HEK293 (cell line): ENCODE measurements at regions not wholly inside any gene's neighbourhood (a gene's known extent, or its start where the extent isn't known, plus 50 kb on each side); places are given as distances from the start of the nearest gene placed in this dataset.

ENCODE experiments used
- CTCF ChIA-PET: fragments of 350-600 bp; formaldehyde crosslinking; extraction: SDS; loops from one replicate; lab custom pipeline; 2021; ENCODE audit warnings: antibody characterized with exemption; lab: Yijun Ruan, JAX
- POLR2A ChIA-PET: fragments of 300-600 bp; formaldehyde crosslinking; extraction: SDS; loops from one replicate; lab custom pipeline; 2020; ENCODE audit warnings: antibody characterized with exemption, inconsistent platforms; lab: Yijun Ruan, JAX
- H3K27ac ChIP-seq: fragments of 200-500 bp; sonication (Bioruptor generic); 2 replicates; pipeline ENCODE4 v1.5.1; 2014; ENCODE audit warnings: low read depth, low read length, control low read depth, inconsistent platforms; ENCODE audit errors: extremely low read depth
- H3K36me3 ChIP-seq, 2 experiments: fragments of 200-500 bp in 1 of 2; sonication (Bioruptor generic) in 1 of 2; 1 replicate in 1 of 2; 2 replicates in 1 of 2; pipeline ENCODE4 v1.5.1; 2014 to 2017; ENCODE audit warnings: inconsistent platforms in 2 of 2, low read length in 2 of 2; ENCODE audit not compliant: control insufficient read depth in 2 of 2, insufficient read depth in 1 of 2
- H3K4me1 ChIP-seq: fragments of 200-500 bp; sonication (Bioruptor generic); 2 replicates; pipeline ENCODE4 v1.5.1; 2014; ENCODE audit warnings: mild to moderate bottlenecking, low read length, inconsistent platforms; ENCODE audit not compliant: control insufficient read depth, insufficient read depth
- H3K4me3 ChIP-seq: 2 replicates; pipeline ENCODE4 v1.5.1; 2011; ENCODE audit warnings: low read depth, mild to moderate bottlenecking, control low read depth, low read length, moderate library complexity
- H3K9me3 ChIP-seq: fragments of 200-500 bp; sonication (Bioruptor generic); 2 replicates; pipeline ENCODE4 v1.5.1; 2014; ENCODE audit warnings: low read depth, low read length, inconsistent platforms; ENCODE audit not compliant: control insufficient read depth, insufficient read depth
- HOXA7 ChIP-seq: sonication (generic); formaldehyde crosslinking; IDR thresholded peaks from 2 replicates; pipeline ENCODE4 v1.8.1; 2022; ENCODE audit warnings: missing genetic modification reagents, borderline replicate concordance
- IKZF3 ChIP-seq: fragments of 450-650 bp; IDR thresholded peaks from 2 replicates; pipeline ENCODE4 v1.5.0; 2018; ENCODE audit warnings: missing biosample characterization, mild to moderate bottlenecking, missing genetic modification characterization, moderate library complexity
- MEIS1 ChIP-seq: sonication (generic); formaldehyde crosslinking; IDR thresholded peaks from 2 replicates; pipeline ENCODE4 v1.8.1; 2022; ENCODE audit warnings: missing genetic modification reagents, mild to moderate bottlenecking, borderline replicate concordance
- MYNN ChIP-seq: fragments of 450-650 bp; formaldehyde crosslinking; IDR thresholded peaks from 2 replicates; pipeline ENCODE4 v1.5.1; 2016; ENCODE audit warnings: missing biosample characterization, missing genetic modification characterization, borderline replicate concordance
- ZBTB1 ChIP-seq: fragments of 450-650 bp; formaldehyde crosslinking; IDR thresholded peaks from 2 replicates; pipeline ENCODE4 v1.5.1; 2016; ENCODE audit warnings: missing biosample characterization, missing genetic modification characterization
- ZNF140 ChIP-seq: fragments of 450-650 bp; formaldehyde crosslinking; IDR thresholded peaks from 2 replicates; pipeline ENCODE4 v1.5.1; 2016; ENCODE audit warnings: missing biosample characterization, missing genetic modification characterization
- ZNF24 ChIP-seq: fragments of 450-650 bp; formaldehyde crosslinking; IDR thresholded peaks from 2 replicates; pipeline ENCODE4 v1.5.1; 2016; ENCODE audit warnings: missing biosample characterization, missing genetic modification characterization
- ZNF248 ChIP-seq: fragments of 450-650 bp; formaldehyde crosslinking; IDR thresholded peaks from 2 replicates; pipeline ENCODE4 v1.5.1; 2017; ENCODE audit warnings: missing biosample characterization, missing genetic modification characterization
- ZNF366 ChIP-seq: fragments of 450-650 bp; formaldehyde crosslinking; conservative IDR thresholded peaks from 2 replicates; pipeline ENCODE4 v1.5.1; 2016; ENCODE audit warnings: missing biosample characterization, missing genetic modification characterization
- ZNF433 ChIP-seq: fragments of 450-650 bp; formaldehyde crosslinking; IDR thresholded peaks from 2 replicates; pipeline ENCODE4 v1.5.1; 2016; ENCODE audit warnings: missing biosample characterization, missing genetic modification characterization, low read depth
- ZNF585B ChIP-seq: fragments of 450-650 bp; formaldehyde crosslinking; IDR thresholded peaks from 2 replicates; pipeline ENCODE4 v1.5.1; 2016; ENCODE audit warnings: missing biosample characterization, missing genetic modification characterization
- ZNF624 ChIP-seq: fragments of 450-650 bp; formaldehyde crosslinking; IDR thresholded peaks from 2 replicates; pipeline ENCODE4 v1.5.1; 2017; ENCODE audit warnings: missing biosample characterization, missing genetic modification characterization
- ZNF670 ChIP-seq: fragments of 450-650 bp; formaldehyde crosslinking; IDR thresholded peaks from 2 replicates; pipeline ENCODE4 v1.5.1; 2016; ENCODE audit warnings: missing biosample characterization, missing genetic modification characterization, low read depth
- ZNF707 ChIP-seq: fragments of 450-650 bp; formaldehyde crosslinking; IDR thresholded peaks from 2 replicates; pipeline ENCODE4 v1.5.1; 2016; ENCODE audit warnings: missing biosample characterization, missing genetic modification characterization
- ZNF747 ChIP-seq: fragments of 450-650 bp; formaldehyde crosslinking; IDR thresholded peaks from 2 replicates; pipeline ENCODE4 v1.5.1; 2016; ENCODE audit warnings: missing biosample characterization, missing genetic modification characterization
- TF ChIP-seq, protein P1 (sequence below): fragments of 450-650 bp; formaldehyde crosslinking; conservative IDR thresholded peaks from 2 replicates; pipeline ENCODE4 v1.5.1; 2016; ENCODE audit warnings: low read depth, missing biosample characterization, missing genetic modification characterization
- TF ChIP-seq, protein P2 (sequence below): fragments of 450-650 bp; formaldehyde crosslinking; IDR thresholded peaks from 2 replicates; pipeline ENCODE4 v1.5.1; 2017; ENCODE audit warnings: missing biosample characterization, missing genetic modification characterization
- TF ChIP-seq, protein P3 (sequence below): fragments of 450-650 bp; formaldehyde crosslinking; IDR thresholded peaks from 2 replicates; pipeline ENCODE4 v1.5.1; 2016; ENCODE audit warnings: missing biosample characterization, missing genetic modification characterization
- TF ChIP-seq, protein P4 (sequence below): sonication (generic); formaldehyde crosslinking; IDR thresholded peaks from 2 replicates; pipeline ENCODE4 v1.8.1; 2022; ENCODE audit warnings: mild to moderate bottlenecking, moderate library complexity, missing genetic modification reagents

DNA sequence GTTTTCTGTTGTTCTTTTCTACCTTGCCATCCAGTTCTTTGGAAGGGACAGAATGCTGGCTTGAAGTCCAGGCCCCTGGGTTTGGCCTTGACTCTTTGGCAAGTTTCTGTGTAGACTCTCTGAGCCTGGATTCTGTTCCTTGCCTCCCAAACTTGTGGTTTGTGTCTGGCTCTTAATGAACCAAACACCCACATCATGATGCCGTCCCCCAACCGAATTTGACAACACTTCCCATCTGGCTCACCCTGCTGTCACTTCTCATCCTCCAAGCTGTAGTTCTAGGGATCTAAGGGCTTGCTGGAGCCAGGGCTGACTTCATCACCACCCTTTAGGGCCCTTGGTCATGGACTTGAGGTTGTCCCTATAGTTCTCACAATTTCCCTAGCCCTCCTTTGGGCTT lies 68.9 kb upstream of the CELF4 start:
- TF ChIP-seq, protein P1, sequence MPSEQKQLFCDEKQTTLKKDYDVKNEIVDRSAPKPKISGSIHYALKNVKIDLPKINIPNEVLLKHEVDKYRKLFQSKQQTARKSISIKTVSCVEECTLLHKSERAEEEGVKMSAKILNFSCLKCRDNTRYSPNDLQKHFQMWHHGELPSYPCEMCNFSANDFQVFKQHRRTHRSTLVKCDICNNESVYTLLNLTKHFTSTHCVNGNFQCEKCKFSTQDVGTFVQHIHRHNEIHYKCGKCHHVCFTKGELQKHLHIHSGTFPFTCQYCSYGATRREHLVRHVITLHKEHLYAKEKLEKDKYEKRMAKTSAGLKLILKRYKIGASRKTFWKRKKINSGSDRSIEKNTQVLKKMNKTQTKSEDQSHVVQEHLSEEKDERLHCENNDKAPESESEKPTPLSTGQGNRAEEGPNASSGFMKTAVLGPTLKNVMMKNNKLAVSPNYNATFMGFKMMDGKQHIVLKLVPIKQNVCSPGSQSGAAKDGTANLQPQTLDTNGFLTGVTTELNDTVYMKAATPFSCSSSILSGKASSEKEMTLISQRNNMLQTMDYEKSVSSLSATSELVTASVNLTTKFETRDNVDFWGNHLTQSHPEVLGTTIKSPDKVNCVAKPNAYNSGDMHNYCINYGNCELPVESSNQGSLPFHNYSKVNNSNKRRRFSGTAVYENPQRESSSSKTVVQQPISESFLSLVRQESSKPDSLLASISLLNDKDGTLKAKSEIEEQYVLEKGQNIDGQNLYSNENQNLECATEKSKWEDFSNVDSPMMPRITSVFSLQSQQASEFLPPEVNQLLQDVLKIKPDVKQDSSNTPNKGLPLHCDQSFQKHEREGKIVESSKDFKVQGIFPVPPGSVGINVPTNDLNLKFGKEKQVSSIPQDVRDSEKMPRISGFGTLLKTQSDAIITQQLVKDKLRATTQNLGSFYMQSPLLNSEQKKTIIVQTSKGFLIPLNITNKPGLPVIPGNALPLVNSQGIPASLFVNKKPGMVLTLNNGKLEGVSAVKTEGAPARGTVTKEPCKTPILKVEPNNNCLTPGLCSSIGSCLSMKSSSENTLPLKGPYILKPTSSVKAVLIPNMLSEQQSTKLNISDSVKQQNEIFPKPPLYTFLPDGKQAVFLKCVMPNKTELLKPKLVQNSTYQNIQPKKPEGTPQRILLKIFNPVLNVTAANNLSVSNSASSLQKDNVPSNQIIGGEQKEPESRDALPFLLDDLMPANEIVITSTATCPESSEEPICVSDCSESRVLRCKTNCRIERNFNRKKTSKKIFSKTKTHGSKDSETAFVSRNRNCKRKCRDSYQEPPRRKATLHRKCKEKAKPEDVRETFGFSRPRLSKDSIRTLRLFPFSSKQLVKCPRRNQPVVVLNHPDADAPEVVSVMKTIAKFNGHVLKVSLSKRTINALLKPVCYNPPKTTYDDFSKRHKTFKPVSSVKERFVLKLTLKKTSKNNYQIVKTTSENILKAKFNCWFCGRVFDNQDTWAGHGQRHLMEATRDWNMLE: no peak
- no peak for TF ChIP-seq ZNF670 (tag by site-specific recombination)
- TF ChIP-seq ZNF624: no peak
- TF ChIP-seq, protein P2, sequence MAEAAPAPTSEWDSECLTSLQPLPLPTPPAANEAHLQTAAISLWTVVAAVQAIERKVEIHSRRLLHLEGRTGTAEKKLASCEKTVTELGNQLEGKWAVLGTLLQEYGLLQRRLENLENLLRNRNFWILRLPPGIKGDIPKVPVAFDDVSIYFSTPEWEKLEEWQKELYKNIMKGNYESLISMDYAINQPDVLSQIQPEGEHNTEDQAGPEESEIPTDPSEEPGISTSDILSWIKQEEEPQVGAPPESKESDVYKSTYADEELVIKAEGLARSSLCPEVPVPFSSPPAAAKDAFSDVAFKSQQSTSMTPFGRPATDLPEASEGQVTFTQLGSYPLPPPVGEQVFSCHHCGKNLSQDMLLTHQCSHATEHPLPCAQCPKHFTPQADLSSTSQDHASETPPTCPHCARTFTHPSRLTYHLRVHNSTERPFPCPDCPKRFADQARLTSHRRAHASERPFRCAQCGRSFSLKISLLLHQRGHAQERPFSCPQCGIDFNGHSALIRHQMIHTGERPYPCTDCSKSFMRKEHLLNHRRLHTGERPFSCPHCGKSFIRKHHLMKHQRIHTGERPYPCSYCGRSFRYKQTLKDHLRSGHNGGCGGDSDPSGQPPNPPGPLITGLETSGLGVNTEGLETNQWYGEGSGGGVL (tag by site-specific recombination): no peak
- TF ChIP-seq HOXA7 (CRISPR knock-in tag): no peak
- TF ChIP-seq ZNF366 (tag by site-specific recombination): no peak
- TF ChIP-seq ZNF248 (tag by site-specific recombination): no peak
- no peak for TF ChIP-seq MYNN (tag by site-specific recombination)
- Histone ChIP-seq H3K4me3 (no peak overlapping the region), H3K4me1 (no peaks in the 10 kb centered on the region), H3K9me3 (no peaks in the 10 kb centered on the region), H3K27ac (no peak overlapping the region), H3K36me3 (no peaks in the 10 kb centered on the region)
- CTCF ChIA-PET: no interaction called here
- POLR2A ChIA-PET: no interaction called here

DNA sequence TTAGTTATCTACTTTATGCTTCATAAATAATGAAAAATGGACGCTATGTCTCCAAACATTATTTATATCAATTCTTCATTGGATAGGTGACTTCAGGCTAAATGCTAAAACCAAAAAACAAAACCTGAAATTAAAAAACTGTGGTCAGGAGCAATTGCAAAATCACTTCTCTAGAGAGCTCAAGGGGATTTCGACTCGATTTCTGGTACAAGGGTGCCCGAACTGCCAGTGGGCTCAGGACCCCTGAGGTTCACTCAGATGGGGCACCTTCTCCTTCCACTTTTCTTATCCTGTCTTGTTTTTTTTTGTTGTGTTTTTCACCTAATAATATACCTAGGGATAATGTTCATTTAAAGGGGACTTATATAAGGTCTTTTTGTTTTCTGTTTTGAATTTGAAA lies 65.8 kb upstream of the CELF4 start:
- no peak overlapping the region for H3K27ac ChIP-seq
- POLR2A ChIA-PET: no interaction called here
- TF ChIP-seq ZNF433: no peak
- TF ChIP-seq, protein P3, sequence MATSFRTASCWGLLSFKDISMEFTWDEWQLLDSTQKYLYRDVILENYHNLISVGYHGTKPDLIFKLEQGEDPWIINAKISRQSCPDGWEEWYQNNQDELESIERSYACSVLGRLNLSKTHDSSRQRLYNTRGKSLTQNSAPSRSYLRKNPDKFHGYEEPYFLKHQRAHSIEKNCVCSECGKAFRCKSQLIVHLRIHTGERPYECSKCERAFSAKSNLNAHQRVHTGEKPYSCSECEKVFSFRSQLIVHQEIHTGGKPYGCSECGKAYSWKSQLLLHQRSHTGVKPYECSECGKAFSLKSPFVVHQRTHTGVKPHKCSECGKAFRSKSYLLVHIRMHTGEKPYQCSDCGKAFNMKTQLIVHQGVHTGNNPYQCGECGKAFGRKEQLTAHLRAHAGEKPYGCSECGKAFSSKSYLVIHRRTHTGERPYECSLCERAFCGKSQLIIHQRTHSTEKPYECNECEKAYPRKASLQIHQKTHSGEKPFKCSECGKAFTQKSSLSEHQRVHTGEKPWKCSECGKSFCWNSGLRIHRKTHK: no peak
- TF ChIP-seq ZNF24 (tag by site-specific recombination): no peak
- no peak for TF ChIP-seq ZNF585B (tag by site-specific recombination)
- no peak for TF ChIP-seq ZNF747 (tag by site-specific recombination)
- TF ChIP-seq, protein P4, sequence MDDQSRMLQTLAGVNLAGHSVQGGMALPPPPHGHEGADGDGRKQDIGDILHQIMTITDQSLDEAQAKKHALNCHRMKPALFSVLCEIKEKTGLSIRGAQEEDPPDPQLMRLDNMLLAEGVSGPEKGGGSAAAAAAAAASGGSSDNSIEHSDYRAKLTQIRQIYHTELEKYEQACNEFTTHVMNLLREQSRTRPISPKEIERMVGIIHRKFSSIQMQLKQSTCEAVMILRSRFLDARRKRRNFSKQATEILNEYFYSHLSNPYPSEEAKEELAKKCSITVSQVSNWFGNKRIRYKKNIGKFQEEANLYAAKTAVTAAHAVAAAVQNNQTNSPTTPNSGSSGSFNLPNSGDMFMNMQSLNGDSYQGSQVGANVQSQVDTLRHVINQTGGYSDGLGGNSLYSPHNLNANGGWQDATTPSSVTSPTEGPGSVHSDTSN: no peak
- TF ChIP-seq IKZF3 (tag by site-specific recombination): no peak
- no peak for TF ChIP-seq ZNF707 (tag by site-specific recombination)
- TF ChIP-seq ZNF670 (tag by site-specific recombination): no peak
- no peak for TF ChIP-seq MEIS1 (CRISPR knock-in tag)
- TF ChIP-seq ZBTB1 (tag by site-specific recombination): no peak
- TF ChIP-seq ZNF140 (tag by site-specific recombination): no peak
- no peaks in the 10 kb centered on the region for H3K9me3 ChIP-seq
- no peaks in the 10 kb centered on the region for H3K4me1 ChIP-seq
- H3K4me3 ChIP-seq: no peak overlapping the region
- CTCF ChIA-PET: no interaction called here
- no peaks in the 10 kb centered on the region for H3K36me3 ChIP-seq
